GM18870 (cell line): ENCODE measurements at regions not wholly inside any gene's neighbourhood (a gene's known extent, or its start where the extent isn't known, plus 50 kb on each side); places are given as distances from the start of the nearest gene placed in this dataset.
A peak's percentile ranks its signal among the peaks of the same experiment; 100 is the strongest.
"Not testable (repeated sequence)": the region's sequence is repeated elsewhere in the genome, so short reads cannot be mapped to it uniquely, and the experiment has no call there.

ENCODE experiments used
- ATAC-seq: cut with Tn5 transposase; IDR thresholded peaks from one replicate; pipeline ENCODE4 v1.9.1; 2021; ENCODE audit warnings: moderate library complexity; ENCODE audit not compliant: unreplicated experiment

DNA sequence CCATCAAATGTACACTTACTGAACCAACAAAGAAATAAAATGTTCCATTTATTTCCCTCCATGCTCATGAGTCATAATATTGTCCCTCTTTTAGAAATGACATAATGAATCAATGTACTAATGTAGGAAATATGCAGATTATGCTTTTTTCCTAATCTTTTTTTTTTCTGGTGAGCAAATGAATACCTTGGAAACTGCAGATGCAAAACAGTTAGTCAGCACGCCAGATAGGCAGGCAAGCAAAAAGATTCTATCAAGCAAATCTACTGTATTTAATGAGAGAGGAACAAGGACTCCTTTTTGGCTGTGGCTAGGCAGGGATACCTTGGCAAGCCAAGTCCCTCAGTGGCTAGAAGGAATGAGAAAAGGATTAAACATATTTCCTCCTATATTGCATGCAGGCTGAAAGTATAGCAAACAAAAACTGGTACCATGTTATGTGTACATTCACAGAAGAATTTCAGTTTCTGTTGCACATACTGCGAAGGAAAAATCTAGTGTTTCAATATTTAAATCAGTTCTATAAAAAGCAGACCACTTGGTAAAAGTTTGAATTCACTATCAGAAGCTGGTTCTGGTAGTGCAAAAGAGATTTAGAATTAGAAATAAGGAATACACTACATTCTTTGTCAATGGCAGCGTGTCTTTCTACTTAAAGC is 605.4 kb downstream of the TLE1 start:
- no peak for ATAC-seq

DNA sequence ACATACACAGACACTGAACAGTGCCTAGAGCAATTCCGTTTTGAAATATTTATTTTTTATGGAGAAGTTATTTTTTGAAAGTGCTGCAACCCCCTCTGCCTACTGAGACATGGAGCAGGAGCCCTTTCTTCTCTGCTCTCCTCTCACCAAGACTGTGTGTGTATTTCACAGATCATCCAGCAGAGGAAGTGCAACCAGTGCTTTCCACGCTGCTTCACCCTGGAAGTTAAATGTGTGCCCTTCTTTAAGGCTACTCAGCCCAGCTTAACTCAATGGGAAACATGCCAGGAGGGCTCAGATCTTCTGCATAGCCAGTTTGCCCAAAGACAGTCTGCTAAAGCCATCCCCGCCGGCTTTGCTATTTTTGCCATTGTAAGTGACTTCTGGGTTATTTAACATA is 606.3 kb downstream of the TLE1 start:
- no peak for ATAC-seq

DNA sequence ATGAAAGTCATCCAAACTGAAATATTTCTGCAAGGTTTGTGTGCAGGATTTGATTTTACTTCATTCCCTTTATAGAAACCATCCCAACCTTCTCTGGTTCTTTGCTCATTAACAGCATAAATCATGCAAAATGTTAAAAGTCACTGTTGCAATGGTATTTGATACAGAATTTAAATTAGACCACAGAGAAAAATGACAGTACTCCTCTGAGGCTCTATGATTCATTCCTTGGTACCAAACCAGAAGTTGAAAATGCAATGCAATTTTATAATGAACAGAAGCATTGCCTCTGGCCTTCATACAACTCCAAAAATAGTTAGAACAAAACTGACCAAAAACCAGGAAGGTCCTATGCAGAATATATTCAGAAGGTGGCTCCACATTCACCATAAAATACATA is 607.1 kb downstream of the TLE1 start:
- no peak for ATAC-seq

DNA sequence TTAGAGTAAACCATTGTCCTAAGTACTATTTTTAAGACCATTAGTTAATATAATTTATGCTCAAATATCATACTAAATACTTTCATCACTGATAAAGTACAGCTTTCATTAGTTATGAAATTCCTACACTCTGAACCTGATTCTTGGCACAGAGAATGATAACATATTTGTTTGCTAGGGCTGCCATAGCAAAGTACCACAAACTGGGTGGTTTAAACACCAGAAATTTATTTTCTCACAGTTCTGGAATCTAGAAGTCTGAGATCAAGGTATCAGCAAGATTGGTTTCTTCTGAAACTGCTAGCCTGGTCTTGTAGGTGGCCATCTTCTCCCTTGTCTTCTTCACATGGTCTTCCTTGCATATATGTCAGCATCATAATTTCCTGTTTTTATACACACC is 608.4 kb downstream of the TLE1 start:
- ATAC-seq = no peak

DNA sequence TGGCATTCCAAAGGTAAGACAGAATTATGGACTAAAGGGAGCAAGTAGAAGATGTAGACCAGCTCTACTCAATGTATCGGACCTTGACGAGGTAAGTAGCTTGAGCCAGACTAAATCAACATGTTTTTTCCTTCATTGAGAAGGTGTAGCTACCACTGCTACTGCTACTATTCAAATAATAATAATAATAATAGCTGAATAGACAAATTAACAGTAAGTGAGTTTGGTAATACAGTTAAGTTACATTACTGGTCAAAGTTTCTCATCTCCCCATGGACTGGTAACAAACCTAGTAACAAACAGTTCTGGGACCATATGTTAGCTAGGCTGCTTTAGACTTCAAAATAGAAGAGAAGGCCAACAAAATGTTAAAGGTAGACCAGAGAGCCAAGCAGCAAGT is 609.2 kb downstream of the TLE1 start:
- ATAC-seq = no peak

DNA sequence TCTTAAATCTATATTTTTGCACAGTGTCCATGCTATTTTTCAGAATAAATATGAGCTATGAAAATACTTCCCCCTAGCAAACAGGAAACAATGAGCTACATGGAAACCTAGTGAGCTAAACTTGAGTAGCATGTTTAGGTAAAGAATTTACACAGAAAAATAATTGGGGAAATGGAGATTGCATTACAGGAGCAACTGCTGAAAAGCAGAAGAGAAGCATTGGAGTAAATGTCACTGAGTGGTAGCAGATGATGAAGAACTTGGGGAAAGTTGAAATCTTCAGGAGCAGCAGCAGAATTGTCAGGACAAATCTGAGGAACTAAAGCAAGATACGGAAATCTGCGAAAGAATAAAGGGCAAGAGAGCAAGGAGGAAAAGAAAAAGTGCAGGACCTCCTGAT is 610.3 kb downstream of the TLE1 start:
- no peak for ATAC-seq

DNA sequence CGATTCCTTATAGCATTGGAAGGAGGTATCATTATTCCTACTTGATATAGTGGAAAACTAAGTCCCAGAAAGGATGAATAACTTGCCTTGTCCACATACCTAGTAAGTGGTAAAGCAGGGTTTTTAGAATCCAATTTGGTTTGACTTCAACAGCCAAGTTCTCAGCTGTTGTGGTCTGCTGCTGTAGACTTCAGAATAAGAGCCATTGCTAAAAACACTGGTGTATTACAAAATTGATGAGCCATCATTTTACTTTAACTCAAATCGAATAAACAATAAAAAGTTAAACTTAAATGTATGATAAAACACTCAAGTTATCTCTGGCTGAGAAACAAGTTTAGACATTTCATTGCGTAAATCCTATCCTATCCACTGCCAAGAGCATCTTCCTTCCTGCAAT is 610.8 kb downstream of the TLE1 start:
- ATAC-seq = no peak

DNA sequence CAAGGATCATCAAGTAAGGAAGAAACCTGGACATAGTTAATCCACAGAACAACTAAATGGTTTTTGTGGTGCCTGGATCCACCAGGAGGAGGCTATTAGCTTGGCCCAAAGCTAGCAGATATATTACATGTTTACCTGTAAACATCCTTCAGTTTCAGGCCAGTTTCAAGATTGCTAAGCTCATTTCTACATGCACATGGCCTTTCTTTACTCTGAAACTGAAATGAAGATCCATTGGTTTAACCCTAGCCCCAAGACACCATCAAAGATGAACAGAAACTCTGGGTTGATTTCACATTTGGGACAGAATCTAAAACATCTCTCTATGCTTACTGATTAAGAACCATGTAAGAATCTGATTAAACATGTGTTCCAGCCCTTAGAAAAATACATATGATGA is 611.8 kb downstream of the TLE1 start:
- peak; percentile 83 for ATAC-seq

DNA sequence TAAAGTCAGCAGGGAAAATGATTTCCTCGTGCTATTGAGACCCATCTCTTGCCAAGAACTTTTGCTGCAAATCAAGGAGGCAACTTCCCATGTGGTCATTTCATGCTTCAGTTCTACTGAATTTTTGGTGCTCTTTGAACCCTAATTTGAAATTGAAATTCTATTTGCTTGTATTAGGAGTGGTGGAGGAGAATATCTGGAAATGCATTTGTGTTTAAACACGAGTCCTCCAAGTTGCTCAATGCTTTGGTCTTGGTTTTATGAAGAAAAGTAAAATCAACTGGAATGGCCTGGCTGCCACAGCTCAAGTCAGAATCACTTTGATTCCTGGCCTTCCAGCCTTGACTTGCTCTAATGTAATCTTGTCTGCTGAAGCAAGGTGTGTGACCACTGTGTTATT is 613.2 kb downstream of the TLE1 start:
- ATAC-seq = no peak

DNA sequence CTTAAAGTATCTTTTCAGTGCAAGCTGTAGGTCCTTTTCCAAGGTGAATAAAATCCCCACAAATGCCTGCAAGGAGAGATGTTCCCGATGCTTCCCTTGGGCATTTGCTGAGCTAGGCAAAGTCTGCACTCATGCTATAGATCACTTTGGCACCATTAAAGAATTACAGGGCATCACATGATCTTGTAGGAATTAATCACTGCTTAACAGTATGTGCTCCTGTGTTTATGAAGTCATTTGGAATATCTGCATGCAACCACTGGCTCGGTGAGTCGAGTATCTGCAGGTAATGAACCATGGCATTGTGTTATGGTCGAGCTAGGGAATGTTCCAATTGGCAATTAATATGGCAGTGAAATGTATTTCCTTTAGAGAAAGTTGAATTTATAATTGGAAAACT is 615.1 kb downstream of the TLE1 start:
- ATAC-seq = no peak

DNA sequence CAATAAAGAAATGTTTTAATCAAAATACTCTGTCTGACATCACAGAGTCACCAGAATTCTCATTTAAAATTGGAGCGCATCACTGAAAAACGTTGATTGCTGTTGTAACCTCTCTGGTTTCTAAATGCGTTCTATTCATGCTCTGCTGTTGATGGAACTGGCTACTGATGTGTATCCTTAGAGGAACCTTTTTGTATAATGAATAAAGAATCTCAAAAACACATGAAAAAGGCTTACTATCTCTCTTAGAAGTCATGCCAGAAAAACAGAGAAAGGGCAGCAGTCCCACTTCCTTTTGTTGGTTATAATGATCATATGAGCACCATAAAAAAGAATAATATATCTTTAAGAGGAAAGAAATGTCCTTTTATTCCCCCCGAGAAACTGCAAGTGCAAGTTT is 615.5 kb downstream of the TLE1 start:
- no peak for ATAC-seq

DNA sequence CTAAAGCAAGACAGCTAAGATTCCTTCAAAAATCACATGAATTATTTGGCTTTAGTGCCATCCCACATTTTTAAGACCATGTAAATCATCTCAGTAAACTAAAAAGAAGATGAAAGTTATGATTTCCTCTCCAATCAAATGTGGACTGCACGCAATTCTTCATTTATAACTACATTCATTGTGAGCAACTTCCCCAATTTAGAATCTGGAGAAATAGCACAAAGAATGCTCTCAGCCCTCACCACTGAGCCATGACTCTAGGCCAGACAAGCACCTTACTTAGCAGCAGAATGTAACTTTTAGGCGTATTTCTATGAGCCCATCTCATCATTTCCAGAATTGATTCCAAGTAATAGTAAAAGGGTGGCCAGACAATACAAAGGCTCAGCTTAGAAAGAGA is 616.6 kb downstream of the TLE1 start:
- ATAC-seq = no peak

DNA sequence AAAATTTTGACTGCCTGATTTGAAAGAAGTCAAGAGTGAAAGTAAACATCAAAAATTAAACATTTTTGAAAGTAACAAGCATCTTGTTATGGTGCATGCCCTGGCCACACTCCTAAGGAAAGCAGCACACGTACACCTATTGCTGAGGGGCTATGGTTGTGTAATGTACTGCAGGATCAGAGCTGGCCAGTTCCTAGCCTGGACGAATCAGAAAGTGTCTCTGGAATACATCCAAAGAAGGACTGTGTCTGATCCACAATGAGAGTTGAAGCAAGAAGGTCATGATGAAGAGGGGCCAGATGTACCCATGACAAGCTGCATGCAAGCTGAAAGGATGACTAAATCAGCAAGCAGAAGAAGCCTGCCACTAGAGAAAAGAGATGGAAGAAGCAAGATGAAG is 618.2 kb downstream of the TLE1 start:
- ATAC-seq = no peak

DNA sequence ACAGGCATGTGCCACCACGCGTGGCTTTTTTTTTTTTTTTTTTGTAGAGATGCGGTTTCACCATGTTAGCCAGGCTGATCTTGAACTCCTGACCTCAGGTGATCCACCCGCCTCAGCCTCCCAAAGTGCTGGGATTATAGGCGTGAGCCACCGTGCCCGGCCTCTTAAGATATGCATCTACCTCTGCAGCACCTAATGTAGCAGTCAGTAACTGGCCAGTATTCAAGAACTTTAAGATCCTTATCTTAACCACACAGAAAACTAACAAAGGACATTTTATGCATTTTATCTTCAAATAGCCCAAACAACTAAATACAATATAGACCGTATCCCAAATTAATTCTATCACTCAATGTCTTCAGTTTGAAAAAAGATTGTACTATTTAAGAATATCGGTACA is 618.7 kb downstream of the TLE1 start:
- ATAC-seq = no peak

DNA sequence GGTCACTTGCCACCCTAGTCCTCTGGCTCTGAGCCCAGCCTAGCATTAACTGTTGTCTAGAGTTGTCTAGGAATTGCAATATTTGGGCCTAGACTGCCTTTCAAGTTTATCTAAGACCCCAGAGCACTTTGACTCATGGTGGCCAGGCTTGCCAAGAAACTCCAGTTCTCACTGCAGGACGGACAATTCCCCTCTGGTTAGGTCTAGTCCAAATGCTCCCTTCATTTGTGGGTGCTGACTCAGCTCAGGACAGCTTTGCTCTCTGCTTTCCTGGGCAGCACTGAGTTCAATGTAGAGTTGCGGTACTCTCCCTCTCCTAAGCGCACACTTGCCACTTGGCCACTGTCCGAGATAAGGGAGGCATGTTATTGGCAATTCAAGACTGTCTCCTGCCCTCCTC is 619.4 kb downstream of the TLE1 start:
- ATAC-seq = no peak

DNA sequence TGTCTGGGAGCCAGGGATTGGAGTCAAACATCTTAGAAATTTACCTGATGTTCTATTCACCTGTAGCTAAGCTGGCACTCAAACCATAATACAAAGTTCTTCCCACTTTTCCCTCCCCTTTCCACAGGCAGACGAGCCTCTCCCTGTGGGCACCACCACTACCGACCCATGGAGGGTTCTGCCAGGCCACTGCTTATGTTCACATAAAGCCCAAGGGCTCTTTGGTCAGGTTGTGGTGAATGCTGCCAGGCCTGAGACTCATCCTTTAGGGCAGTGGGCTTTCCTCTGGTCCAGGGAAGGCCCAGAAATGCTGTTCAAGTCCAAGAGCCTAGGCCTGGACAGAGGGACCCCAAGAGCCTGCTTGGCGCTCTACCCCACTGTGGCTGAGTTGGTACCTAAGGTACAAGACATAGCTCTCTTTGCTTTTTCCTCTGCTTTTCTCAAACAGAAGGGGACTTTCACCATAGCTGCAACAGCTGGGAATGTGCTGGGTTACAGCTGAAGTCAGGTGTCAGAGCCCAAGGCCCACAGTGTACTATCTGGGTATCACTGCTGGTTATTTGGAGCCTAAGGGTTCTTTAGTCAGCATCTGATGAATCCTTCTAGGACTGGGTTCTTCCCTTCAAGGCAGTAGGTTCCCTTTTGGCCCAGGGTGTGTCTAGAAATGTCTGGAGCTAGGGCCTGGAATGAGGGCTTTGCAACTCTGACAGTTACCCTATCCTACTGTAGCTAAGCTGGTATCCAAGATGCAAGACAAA is 620.1 kb downstream of the TLE1 start:
- no peak for ATAC-seq

DNA sequence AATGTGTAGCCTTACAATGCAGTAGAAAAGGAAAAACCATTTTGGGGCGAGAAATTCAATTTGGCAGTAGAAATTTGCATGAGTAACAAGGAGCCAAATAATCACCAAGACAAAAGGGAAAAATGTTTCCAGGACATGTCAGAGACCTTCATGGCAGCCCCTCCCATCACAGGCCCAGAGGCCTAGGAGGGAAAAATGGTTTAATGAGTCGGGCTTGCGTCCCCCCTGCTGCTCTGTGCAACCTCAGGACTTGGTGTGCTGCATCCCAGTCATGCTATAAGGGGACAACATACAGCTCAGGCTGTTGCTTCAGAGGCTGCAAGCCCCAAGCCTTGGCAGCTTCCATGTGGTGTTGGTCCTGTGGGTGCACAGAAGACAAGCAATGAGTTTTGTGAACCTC is 626.4 kb downstream of the TLE1 start:
- ATAC-seq = not testable (repeated sequence)

DNA sequence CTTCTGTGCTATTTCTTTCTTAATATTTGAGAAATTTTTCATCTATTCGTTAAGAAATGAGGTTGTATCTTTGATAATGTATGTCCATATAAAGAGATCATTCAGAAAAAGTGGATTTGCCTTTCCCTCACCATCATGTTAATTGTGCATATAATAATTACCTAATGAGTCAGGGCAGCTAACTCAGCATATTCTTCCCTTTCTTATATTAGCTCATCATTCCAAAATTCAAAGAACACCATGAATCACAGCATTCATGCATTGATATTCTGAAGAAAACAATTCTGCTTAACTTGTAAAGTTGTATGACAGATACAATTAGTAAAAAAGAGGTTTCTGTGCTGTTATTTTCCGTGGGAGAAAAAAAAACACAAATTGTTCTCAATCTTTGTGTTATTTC is 630.6 kb downstream of the TLE1 start:
- ATAC-seq = no peak

DNA sequence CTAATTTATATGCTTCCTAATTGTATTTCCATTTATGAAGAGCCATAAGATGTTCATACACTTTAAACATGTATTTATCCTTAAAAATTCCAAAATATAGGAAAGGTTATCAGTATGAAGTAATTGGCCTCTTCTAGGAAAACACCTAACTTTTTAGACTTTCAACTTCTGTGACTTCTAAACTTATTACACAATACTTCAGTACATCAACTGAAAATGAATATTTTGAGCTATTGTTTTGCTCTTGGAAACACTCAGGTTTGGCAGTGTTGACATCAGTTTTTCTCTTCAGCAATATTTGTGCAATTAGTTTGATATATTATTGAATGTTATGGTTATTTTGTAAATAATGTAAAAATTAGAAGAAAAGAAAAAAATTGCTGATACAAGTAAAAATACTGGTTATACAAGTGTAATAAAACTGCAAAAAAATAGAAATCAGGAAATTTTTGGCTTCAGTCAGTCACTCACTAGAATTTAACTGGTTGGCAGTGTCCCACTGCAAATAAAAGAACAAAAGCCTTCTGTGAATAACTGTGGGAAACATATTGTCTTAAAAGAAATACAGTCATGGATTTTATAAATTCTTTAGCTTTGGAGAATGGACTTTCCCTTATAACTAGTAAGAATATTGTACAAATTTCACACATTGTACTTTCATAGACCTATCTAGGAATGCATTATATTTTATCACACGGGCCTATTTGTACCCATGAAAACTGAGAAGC is 635.9 kb downstream of the TLE1 start:
- no peak for ATAC-seq

DNA sequence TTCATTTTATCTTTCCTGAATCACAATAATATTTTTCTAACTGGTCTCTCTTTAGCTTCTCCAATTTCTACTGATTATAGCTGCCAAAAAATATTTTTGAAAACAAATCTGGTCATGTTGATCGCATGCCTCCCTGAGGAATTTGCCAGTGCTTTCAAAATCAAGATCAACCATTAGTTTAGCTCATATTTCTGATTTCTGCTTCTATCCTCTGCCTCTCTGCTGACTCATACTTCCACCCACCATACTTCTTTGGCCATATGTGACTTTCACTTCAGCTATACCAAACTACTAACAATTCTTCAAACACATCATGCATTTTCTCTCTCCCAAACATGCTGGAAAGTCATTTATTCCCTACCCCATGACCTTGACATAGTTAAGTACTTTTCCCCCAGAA is 636.5 kb downstream of the TLE1 start:
- ATAC-seq = no peak

DNA sequence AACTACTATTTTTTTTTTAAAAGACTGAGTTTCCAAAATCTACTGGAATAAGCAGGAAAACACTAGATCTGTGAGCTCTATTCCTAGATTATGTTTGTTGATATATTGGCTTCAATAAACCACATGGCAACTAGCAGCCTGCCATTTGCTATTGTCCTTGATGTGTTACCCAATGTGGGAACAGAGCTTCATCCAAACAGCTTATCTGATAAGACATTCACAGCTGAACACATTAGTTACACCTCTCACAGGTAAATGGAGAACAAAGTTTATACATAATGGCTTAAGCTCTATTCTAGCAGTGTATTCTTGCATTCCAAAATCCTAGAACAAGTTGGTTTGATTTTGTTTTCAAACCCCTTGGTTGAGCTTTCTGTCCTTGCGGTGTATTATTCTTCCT is 642.1 kb downstream of the TLE1 start:
- ATAC-seq = no peak

DNA sequence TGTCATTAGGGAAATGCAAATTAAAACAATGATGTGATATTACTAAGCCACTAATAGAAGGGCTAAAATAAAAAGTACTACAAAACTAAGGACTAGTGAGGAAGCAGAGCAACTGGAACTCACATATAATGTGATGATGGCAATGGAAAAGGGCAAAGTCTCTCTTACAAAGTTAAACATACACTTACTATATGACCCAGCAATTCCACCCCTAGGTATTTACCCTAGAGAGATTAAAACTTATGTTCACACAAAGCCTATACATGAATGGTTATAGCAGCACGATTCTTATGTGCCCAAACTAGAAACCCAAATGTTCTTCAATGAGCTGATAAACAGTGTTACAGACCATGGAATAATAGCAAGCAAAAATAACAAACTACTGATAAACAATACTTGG is 643.7 kb downstream of the TLE1 start:
- ATAC-seq = no peak
